ENCODE measurements at regions not wholly inside any gene's neighbourhood (a gene's known extent, or its start where the extent isn't known, plus 50 kb on each side); places are given as distances from the start of the nearest gene placed in this dataset.

GRCh38 chr7:17477182-17477581 lies 178.7 kb downstream of the AHR start:
- Histone ChIP-seq H3K36me3 (no peaks in the 10 kb centered on the region), H3K4me1 (ENCODE audit: control insufficient read depth in 1 of 2, low read depth in 2 of 2) (no peaks in the 10 kb centered on the region), H3K9me3 (no peaks in the 10 kb centered on the region), H3K4me3 (no peak overlapping the region), H3K27me3 (replicated peaks; ENCODE audit: insufficient read depth) (no peaks in the 10 kb centered on the region), H3K27ac (no peak overlapping the region)
- DNase-seq (ENCODE audit: low spot score) (no peak), ATAC-seq (ENCODE audit: insufficient number of reproducible peaks, low FRiP score, low read depth) (no peak)
- TF ChIP-seq, protein P1, sequence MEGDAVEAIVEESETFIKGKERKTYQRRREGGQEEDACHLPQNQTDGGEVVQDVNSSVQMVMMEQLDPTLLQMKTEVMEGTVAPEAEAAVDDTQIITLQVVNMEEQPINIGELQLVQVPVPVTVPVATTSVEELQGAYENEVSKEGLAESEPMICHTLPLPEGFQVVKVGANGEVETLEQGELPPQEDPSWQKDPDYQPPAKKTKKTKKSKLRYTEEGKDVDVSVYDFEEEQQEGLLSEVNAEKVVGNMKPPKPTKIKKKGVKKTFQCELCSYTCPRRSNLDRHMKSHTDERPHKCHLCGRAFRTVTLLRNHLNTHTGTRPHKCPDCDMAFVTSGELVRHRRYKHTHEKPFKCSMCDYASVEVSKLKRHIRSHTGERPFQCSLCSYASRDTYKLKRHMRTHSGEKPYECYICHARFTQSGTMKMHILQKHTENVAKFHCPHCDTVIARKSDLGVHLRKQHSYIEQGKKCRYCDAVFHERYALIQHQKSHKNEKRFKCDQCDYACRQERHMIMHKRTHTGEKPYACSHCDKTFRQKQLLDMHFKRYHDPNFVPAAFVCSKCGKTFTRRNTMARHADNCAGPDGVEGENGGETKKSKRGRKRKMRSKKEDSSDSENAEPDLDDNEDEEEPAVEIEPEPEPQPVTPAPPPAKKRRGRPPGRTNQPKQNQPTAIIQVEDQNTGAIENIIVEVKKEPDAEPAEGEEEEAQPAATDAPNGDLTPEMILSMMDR (IDR thresholded peaks at IDR 0.05), result no peak

GRCh38 chr7:17481118-17481517 lies 182.7 kb downstream of the AHR start:
- TF ChIP-seq, protein P1 (IDR thresholded peaks at IDR 0.05), result no peak
- no peak overlapping the region for H3K27ac ChIP-seq

GRCh38 chr7:17485368-17485767 lies 186.9 kb downstream of the AHR start:
- H3K4me3 ChIP-seq, result no peak overlapping the region
- ATAC-seq (ENCODE audit: insufficient number of reproducible peaks, low FRiP score, low read depth) (no peak), DNase-seq (ENCODE audit: low spot score) (no peak)
- H3K27me3 ChIP-seq (replicated peaks; ENCODE audit: insufficient read depth), result no peaks in the 10 kb centered on the region
- H3K9me3 ChIP-seq, result no peaks in the 10 kb centered on the region
- H3K36me3 ChIP-seq, result no peaks in the 10 kb centered on the region
- no peaks in the 10 kb centered on the region for H3K4me1 ChIP-seq (ENCODE audit: control insufficient read depth in 1 of 2, low read depth in 2 of 2)
- TF ChIP-seq, protein P1 (IDR thresholded peaks at IDR 0.05), result no peak
- H3K27ac ChIP-seq, result no peak overlapping the region

More at GRCh38 chr7:17481118-17481517, 182.7 kb downstream of the AHR start:
- DNase-seq (ENCODE audit: low spot score) (no peak), ATAC-seq (ENCODE audit: insufficient number of reproducible peaks, low FRiP score, low read depth) (no peak)
- H3K4me3 ChIP-seq, result no peak overlapping the region
- no peaks in the 10 kb centered on the region for H3K9me3 ChIP-seq
- H3K36me3 ChIP-seq, result no peaks in the 10 kb centered on the region
- no peaks in the 10 kb centered on the region for H3K4me1 ChIP-seq (ENCODE audit: control insufficient read depth in 1 of 2, low read depth in 2 of 2)
- H3K27me3 ChIP-seq (replicated peaks; ENCODE audit: insufficient read depth), result no peaks in the 10 kb centered on the region

GRCh38 chr7:17485904-17486303 lies 187.5 kb downstream of the AHR start:
- TF ChIP-seq, protein P1 (IDR thresholded peaks at IDR 0.05), result no peak
- Histone ChIP-seq H3K4me3 (no peak overlapping the region), H3K9me3 (no peaks in the 10 kb centered on the region), H3K27ac (no peak overlapping the region), H3K36me3 (no peaks in the 10 kb centered on the region), H3K4me1 (ENCODE audit: control insufficient read depth in 1 of 2, low read depth in 2 of 2) (no peaks in the 10 kb centered on the region), H3K27me3 (replicated peaks; ENCODE audit: insufficient read depth) (no peaks in the 10 kb centered on the region)
- DNase-seq (ENCODE audit: low spot score), result no peak
- ATAC-seq (ENCODE audit: insufficient number of reproducible peaks, low FRiP score, low read depth), result no peak

GRCh38 chr7:17486835-17487234 lies 188.4 kb downstream of the AHR start:
- Histone ChIP-seq H3K9me3 (no peaks in the 10 kb centered on the region), H3K4me3 (no peak overlapping the region), H3K27me3 (replicated peaks; ENCODE audit: insufficient read depth) (no peaks in the 10 kb centered on the region), H3K4me1 (ENCODE audit: control insufficient read depth in 1 of 2, low read depth in 2 of 2) (no peaks in the 10 kb centered on the region), H3K36me3 (no peaks in the 10 kb centered on the region), H3K27ac (no peak overlapping the region)
- ATAC-seq (ENCODE audit: insufficient number of reproducible peaks, low FRiP score, low read depth) (no peak), DNase-seq (ENCODE audit: low spot score) (no peak)
- TF ChIP-seq, protein P1 (IDR thresholded peaks at IDR 0.05), result no peak
